ENCODE measurements at regions not wholly inside any gene's neighbourhood (a gene's known extent, or its start where the extent isn't known, plus 50 kb on each side); places are given as distances from the start of the nearest gene placed in this dataset.

GRCh38 chr4:107470173-107470572, 249.9 kb downstream of the PAPSS1 start:
- H3K27me3 ChIP-seq (ENCODE audit: control insufficient read depth in 1 of 2, insufficient read depth in 2 of 2, low read length in 2 of 2) = no peaks in the 10 kb centered on the region
- H3K4me3 ChIP-seq (ENCODE audit: low read length in 2 of 2) = no peak overlapping the region
- H3K27ac ChIP-seq (ENCODE audit: low read length) = no peak overlapping the region
- no peaks in the 10 kb centered on the region for H3K9me3 ChIP-seq (ENCODE audit: control insufficient read depth in 2 of 2, low read length in 2 of 2)
- no peak overlapping the region for H3K9ac ChIP-seq (ENCODE audit: low read length in 2 of 2)
- H3K36me3 ChIP-seq (ENCODE audit: control insufficient read depth in 2 of 2, insufficient read depth in 2 of 2, low read length in 2 of 2) = no peaks in the 10 kb centered on the region
- H3K4me1 ChIP-seq (ENCODE audit: control insufficient read depth, insufficient read depth, low read length) = no peaks in the 10 kb centered on the region

- Histone ChIP-seq H3K27me3 (ENCODE audit: control insufficient read depth in 1 of 2, insufficient read depth in 2 of 2, low read length in 2 of 2) (no peaks in the 10 kb centered on the region), H3K4me1 (ENCODE audit: control insufficient read depth, insufficient read depth, low read length) (no peaks in the 10 kb centered on the region), H3K9ac (ENCODE audit: low read length in 2 of 2) (no peak overlapping the region), H3K4me3 (ENCODE audit: low read length in 2 of 2) (no peak overlapping the region), H3K36me3 (ENCODE audit: control insufficient read depth in 2 of 2, insufficient read depth in 2 of 2, low read length in 2 of 2) (no peaks in the 10 kb centered on the region), H3K9me3 (ENCODE audit: control insufficient read depth in 2 of 2, low read length in 2 of 2) (no peaks in the 10 kb centered on the region), H3K27ac (ENCODE audit: low read length) (no peak overlapping the region)
Observed at GRCh38 chr4:107468812-107469211, 251.2 kb downstream of the PAPSS1 start.

- Histone ChIP-seq H3K4me1 (ENCODE audit: control insufficient read depth, insufficient read depth, low read length) (no peaks in the 10 kb centered on the region), H3K27ac (ENCODE audit: low read length) (no peak overlapping the region), H3K9me3 (ENCODE audit: control insufficient read depth in 2 of 2, low read length in 2 of 2) (no peaks in the 10 kb centered on the region), H3K36me3 (ENCODE audit: control insufficient read depth in 2 of 2, insufficient read depth in 2 of 2, low read length in 2 of 2) (no peaks in the 10 kb centered on the region), H3K4me3 (ENCODE audit: low read length in 2 of 2) (no peak overlapping the region), H3K9ac (ENCODE audit: low read length in 2 of 2) (no peak overlapping the region), H3K27me3 (ENCODE audit: control insufficient read depth in 1 of 2, insufficient read depth in 2 of 2, low read length in 2 of 2) (no peaks in the 10 kb centered on the region)
Observed at GRCh38 chr4:107468156-107468555, 251.9 kb downstream of the PAPSS1 start.

GRCh38 chr4:107467461-107467860, 252.6 kb downstream of the PAPSS1 start:
- H3K9me3 ChIP-seq (ENCODE audit: control insufficient read depth in 2 of 2, low read length in 2 of 2) = no peaks in the 10 kb centered on the region
- H3K36me3 ChIP-seq (ENCODE audit: control insufficient read depth in 2 of 2, insufficient read depth in 2 of 2, low read length in 2 of 2) = no peaks in the 10 kb centered on the region
- no peaks in the 10 kb centered on the region for H3K27me3 ChIP-seq (ENCODE audit: control insufficient read depth in 1 of 2, insufficient read depth in 2 of 2, low read length in 2 of 2)
- H3K4me1 ChIP-seq (ENCODE audit: control insufficient read depth, insufficient read depth, low read length) = no peaks in the 10 kb centered on the region
- no peak overlapping the region for H3K9ac ChIP-seq (ENCODE audit: low read length in 2 of 2)
- no peak overlapping the region for H3K27ac ChIP-seq (ENCODE audit: low read length)
- no peak overlapping the region for H3K4me3 ChIP-seq (ENCODE audit: low read length in 2 of 2)

- no peaks in the 10 kb centered on the region for H3K36me3 ChIP-seq (ENCODE audit: control insufficient read depth in 2 of 2, insufficient read depth in 2 of 2, low read length in 2 of 2)
- H3K4me1 ChIP-seq (ENCODE audit: control insufficient read depth, insufficient read depth, low read length) = no peaks in the 10 kb centered on the region
- H3K9me3 ChIP-seq (ENCODE audit: control insufficient read depth in 2 of 2, low read length in 2 of 2) = no peaks in the 10 kb centered on the region
- no peak overlapping the region for H3K4me3 ChIP-seq (ENCODE audit: low read length in 2 of 2)
- H3K9ac ChIP-seq (ENCODE audit: low read length in 2 of 2) = no peak overlapping the region
- H3K27ac ChIP-seq (ENCODE audit: low read length) = no peak overlapping the region
- no peaks in the 10 kb centered on the region for H3K27me3 ChIP-seq (ENCODE audit: control insufficient read depth in 1 of 2, insufficient read depth in 2 of 2, low read length in 2 of 2)
Observed at GRCh38 chr4:107458194-107458593, 261.8 kb downstream of the PAPSS1 start.

GRCh38 chr4:107453987-107454386, 266.0 kb downstream of the PAPSS1 start:
- no peaks in the 10 kb centered on the region for H3K27me3 ChIP-seq (ENCODE audit: control insufficient read depth in 1 of 2, insufficient read depth in 2 of 2, low read length in 2 of 2)
- no peak overlapping the region for H3K27ac ChIP-seq (ENCODE audit: low read length)
- no peak overlapping the region for H3K9ac ChIP-seq (ENCODE audit: low read length in 2 of 2)

GRCh38 chr4:107452717-107453630, 267.1 kb downstream of the PAPSS1 start:
- Histone ChIP-seq H3K36me3 (ENCODE audit: control insufficient read depth in 2 of 2, insufficient read depth in 2 of 2, low read length in 2 of 2) (no peaks in the 10 kb centered on the region), H3K9me3 (ENCODE audit: control insufficient read depth in 2 of 2, low read length in 2 of 2) (no peaks in the 10 kb centered on the region), H3K4me1 (ENCODE audit: control insufficient read depth, insufficient read depth, low read length) (no peaks in the 10 kb centered on the region), H3K4me3 (ENCODE audit: low read length in 2 of 2) (no peak overlapping the region), H3K27ac (ENCODE audit: low read length) (no peak overlapping the region), H3K27me3 (ENCODE audit: control insufficient read depth in 1 of 2, insufficient read depth in 2 of 2, low read length in 2 of 2) (no peaks in the 10 kb centered on the region), H3K9ac (ENCODE audit: low read length in 2 of 2) (no peak overlapping the region)

More at GRCh38 chr4:107453987-107454386, 266.0 kb downstream of the PAPSS1 start:
- H3K4me3 ChIP-seq (ENCODE audit: low read length in 2 of 2) = no peak overlapping the region
- no peaks in the 10 kb centered on the region for H3K4me1 ChIP-seq (ENCODE audit: control insufficient read depth, insufficient read depth, low read length)
- no peaks in the 10 kb centered on the region for H3K9me3 ChIP-seq (ENCODE audit: control insufficient read depth in 2 of 2, low read length in 2 of 2)
- no peaks in the 10 kb centered on the region for H3K36me3 ChIP-seq (ENCODE audit: control insufficient read depth in 2 of 2, insufficient read depth in 2 of 2, low read length in 2 of 2)

- Histone ChIP-seq H3K36me3 (ENCODE audit: control insufficient read depth in 2 of 2, insufficient read depth in 2 of 2, low read length in 2 of 2) (no peaks in the 10 kb centered on the region), H3K9me3 (ENCODE audit: control insufficient read depth in 2 of 2, low read length in 2 of 2) (no peaks in the 10 kb centered on the region), H3K4me1 (ENCODE audit: control insufficient read depth, insufficient read depth, low read length) (no peaks in the 10 kb centered on the region), H3K27me3 (ENCODE audit: control insufficient read depth in 1 of 2, insufficient read depth in 2 of 2, low read length in 2 of 2) (no peaks in the 10 kb centered on the region), H3K9ac (ENCODE audit: low read length in 2 of 2) (no peak overlapping the region), H3K27ac (ENCODE audit: low read length) (no peak overlapping the region), H3K4me3 (ENCODE audit: low read length in 2 of 2) (peak overlapping the region in 1 of 2 donors; percentile 17)
Observed at GRCh38 chr4:107449611-107450369, 270.2 kb downstream of the PAPSS1 start.

GRCh38 chr4:107442538-107443111, 277.4 kb downstream of the PAPSS1 start:
- no peak overlapping the region for H3K9ac ChIP-seq (ENCODE audit: low read length in 2 of 2)
- no peaks in the 10 kb centered on the region for H3K9me3 ChIP-seq (ENCODE audit: control insufficient read depth in 2 of 2, low read length in 2 of 2)
- no peak overlapping the region for H3K27ac ChIP-seq (ENCODE audit: low read length)
- H3K4me1 ChIP-seq (ENCODE audit: control insufficient read depth, insufficient read depth, low read length) = no peaks in the 10 kb centered on the region
- H3K36me3 ChIP-seq (ENCODE audit: control insufficient read depth in 2 of 2, insufficient read depth in 2 of 2, low read length in 2 of 2) = no peaks in the 10 kb centered on the region
- H3K27me3 ChIP-seq (ENCODE audit: control insufficient read depth in 1 of 2, insufficient read depth in 2 of 2, low read length in 2 of 2) = no peaks in the 10 kb centered on the region
- no peak overlapping the region for H3K4me3 ChIP-seq (ENCODE audit: low read length in 2 of 2)

- no peak overlapping the region for H3K27ac ChIP-seq (ENCODE audit: low read length)
- H3K4me1 ChIP-seq (ENCODE audit: control insufficient read depth, insufficient read depth, low read length) = no peaks in the 10 kb centered on the region
- no peaks in the 10 kb centered on the region for H3K9me3 ChIP-seq (ENCODE audit: control insufficient read depth in 2 of 2, low read length in 2 of 2)
- H3K36me3 ChIP-seq (ENCODE audit: control insufficient read depth in 2 of 2, insufficient read depth in 2 of 2, low read length in 2 of 2) = no peaks in the 10 kb centered on the region
- no peaks in the 10 kb centered on the region for H3K27me3 ChIP-seq (ENCODE audit: control insufficient read depth in 1 of 2, insufficient read depth in 2 of 2, low read length in 2 of 2)
- H3K9ac ChIP-seq (ENCODE audit: low read length in 2 of 2) = no peak overlapping the region
- H3K4me3 ChIP-seq (ENCODE audit: low read length in 2 of 2) = no peak overlapping the region
Observed at GRCh38 chr4:107439401-107439800, 280.6 kb downstream of the PAPSS1 start.

All from stomach smooth muscle (tissue), 2 donors.